Astrocyte (in vitro differentiated cells and primary cell): ENCODE measurements at regions not wholly inside any gene's neighbourhood (a gene's known extent, or its start where the extent isn't known, plus 50 kb on each side); places are given as distances from the start of the nearest gene placed in this dataset.

Experiments used
- DNase-seq: peaks from one replicate; pipeline ENCODE4 v3.0.0-alpha.2; 2010; ENCODE audit warnings: low read depth
- FAIRE-seq: peaks from 2 replicates; lab custom pipeline; 2011; peaks lifted over from hg19 to GRCh38; lab: Jason Lieb, UNC
- H2AFZ ChIP-seq: 2 replicates; pipeline ENCODE4 v1.6.0; 2012; ENCODE audit warnings: low read depth, low read length, inconsistent platforms
- H3K27ac ChIP-seq: 2 replicates; pipeline ENCODE4 v1.5.1; 2011; ENCODE audit warnings: low read depth, low read length, inconsistent platforms
- H3K27me3 ChIP-seq: 2 replicates; pipeline ENCODE4 v1.6.0; 2011; ENCODE audit warnings: low read length, inconsistent platforms; ENCODE audit not compliant: insufficient read depth
- H3K36me3 ChIP-seq: 2 replicates; pipeline ENCODE4 v1.5.1; 2011; ENCODE audit warnings: low read length, inconsistent platforms; ENCODE audit not compliant: insufficient read depth
- H3K4me1 ChIP-seq: 2 replicates; pipeline ENCODE4 v1.5.1; 2011; ENCODE audit warnings: low read length, inconsistent platforms; ENCODE audit not compliant: insufficient read depth
- H3K4me2 ChIP-seq: 2 replicates; pipeline ENCODE4 v1.6.0; 2012; ENCODE audit warnings: low read length, inconsistent platforms
- H3K4me3 ChIP-seq: 2 replicates; pipeline ENCODE4 v1.5.1; 2011; ENCODE audit warnings: low read depth, mild to moderate bottlenecking, low read length, inconsistent platforms; ENCODE audit not compliant: insufficient read depth
- H3K79me2 ChIP-seq: 2 replicates; pipeline ENCODE4 v1.6.0; 2012; ENCODE audit warnings: mild to moderate bottlenecking, low read length, inconsistent platforms; ENCODE audit not compliant: insufficient read depth
- H3K9ac ChIP-seq: 2 replicates; pipeline ENCODE4 v1.6.0; 2012; ENCODE audit warnings: mild to moderate bottlenecking, low read length, inconsistent platforms
- H3K9me3 ChIP-seq: 2 replicates; pipeline ENCODE4 v1.5.1; 2012; ENCODE audit warnings: low read depth, mild to moderate bottlenecking, low read length, inconsistent platforms; ENCODE audit not compliant: insufficient read depth
- H4K20me1 ChIP-seq: 2 replicates; pipeline ENCODE4 v1.6.0; 2012; ENCODE audit warnings: low read length, inconsistent platforms; ENCODE audit not compliant: insufficient read depth
- H3K27ac Mint-ChIP-seq: one replicate; pipeline ENCODE4 v1.8.0; 2021; ENCODE audit warnings: mild to moderate bottlenecking, mixed read lengths; ENCODE audit not compliant: unreplicated experiment
- H3K27me3 Mint-ChIP-seq: one replicate; pipeline ENCODE4 v1.8.0; 2021; ENCODE audit warnings: low read depth, mixed read lengths; ENCODE audit not compliant: unreplicated experiment
- H3K36me3 Mint-ChIP-seq: one replicate; pipeline ENCODE4 v1.8.0; 2021; ENCODE audit warnings: low read depth, mixed read lengths; ENCODE audit not compliant: unreplicated experiment
- H3K4me1 Mint-ChIP-seq: one replicate; pipeline ENCODE4 v1.8.0; 2021; ENCODE audit warnings: low read depth, mixed read lengths; ENCODE audit not compliant: unreplicated experiment
- H3K4me3 Mint-ChIP-seq: one replicate; pipeline ENCODE4 v1.8.0; 2021; ENCODE audit warnings: mild to moderate bottlenecking, moderate library complexity, mixed read lengths; ENCODE audit not compliant: unreplicated experiment
- H3K9me3 Mint-ChIP-seq: one replicate; pipeline ENCODE4 v1.8.0; 2021; ENCODE audit warnings: mild to moderate bottlenecking, mixed read lengths; ENCODE audit not compliant: unreplicated experiment
- CTCF ChIP-seq: IDR thresholded peaks from 2 replicates; pipeline ENCODE4 v1.5.1; 2011; ENCODE audit warnings: low read depth, mild to moderate bottlenecking, inconsistent platforms, low read length, moderate library complexity; ENCODE audit not compliant: insufficient read depth
- EZH2 ChIP-seq: IDR thresholded peaks from 2 replicates; pipeline ENCODE4 v1.6.1; 2012; ENCODE audit warnings: mild to moderate bottlenecking, low read length, inconsistent platforms; ENCODE audit not compliant: insufficient read depth

- Histone ChIP-seq H3K27me3 (no peaks in the 10 kb centered on the region), H2AFZ (no peak overlapping the region), H4K20me1 (no peaks in the 10 kb centered on the region), H3K4me1 (no peaks in the 10 kb centered on the region), H3K4me3 (no peak overlapping the region), H3K36me3 (no peaks in the 10 kb centered on the region), H3K9me3 (no peaks in the 10 kb centered on the region), H3K4me2 (no peak overlapping the region), H3K9ac (no peak overlapping the region), H3K27ac (no peak overlapping the region), H3K79me2 (no peaks in the 10 kb centered on the region)
- no peak overlapping the region for H3K4me3 Mint-ChIP-seq
- TF ChIP-seq EZH2 (no peak), CTCF (no peak)
- no peak overlapping the region for H3K27ac Mint-ChIP-seq
- H3K27me3 Mint-ChIP-seq, result peaks cover 16% of the 10 kb centered on the region
- FAIRE-seq (no peak), DNase-seq (no peak)
- no peaks in the 10 kb centered on the region for H3K36me3 Mint-ChIP-seq
- H3K4me1 Mint-ChIP-seq, result no peaks in the 10 kb centered on the region
- H3K9me3 Mint-ChIP-seq, result no peaks in the 10 kb centered on the region
These were observed 98.1 kb upstream of the ENPP6 start for GRCh38 chr4:184315675-184316359.

- no peak overlapping the region for H3K4me3 Mint-ChIP-seq
- Histone ChIP-seq H3K9me3 (no peaks in the 10 kb centered on the region), H3K4me3 (no peak overlapping the region), H4K20me1 (no peaks in the 10 kb centered on the region), H3K36me3 (no peaks in the 10 kb centered on the region), H3K27ac (no peak overlapping the region), H3K79me2 (no peaks in the 10 kb centered on the region), H2AFZ (no peak overlapping the region), H3K4me1 (no peaks in the 10 kb centered on the region), H3K27me3 (no peaks in the 10 kb centered on the region), H3K4me2 (no peak overlapping the region), H3K9ac (no peak overlapping the region)
- peaks cover 16% of the 10 kb centered on the region for H3K27me3 Mint-ChIP-seq
- DNase-seq, result no peak
- no peak for FAIRE-seq
- H3K4me1 Mint-ChIP-seq, result no peaks in the 10 kb centered on the region
- TF ChIP-seq CTCF (no peak), EZH2 (no peak)
- H3K9me3 Mint-ChIP-seq, result no peaks in the 10 kb centered on the region
- no peak overlapping the region for H3K27ac Mint-ChIP-seq
- H3K36me3 Mint-ChIP-seq, result no peaks in the 10 kb centered on the region
These were observed 96.3 kb upstream of the ENPP6 start for GRCh38 chr4:184313702-184314659.
